Fibroblast of skin of back (primary cell): ENCODE measurements at regions not wholly inside any gene's neighbourhood (a gene's known extent, or its start where the extent isn't known, plus 50 kb on each side); places are given as distances from the start of the nearest gene placed in this dataset.
A peak's percentile ranks its signal among the peaks of the same experiment; 100 is the strongest.
"Not testable (repeated sequence)": the region's sequence is repeated elsewhere in the genome, so short reads cannot be mapped to it uniquely, and the experiment has no call there.

Experiments used
- DNase-seq: peaks from one replicate; pipeline ENCODE4 v3.0.0-alpha.2; 2013

DNA sequence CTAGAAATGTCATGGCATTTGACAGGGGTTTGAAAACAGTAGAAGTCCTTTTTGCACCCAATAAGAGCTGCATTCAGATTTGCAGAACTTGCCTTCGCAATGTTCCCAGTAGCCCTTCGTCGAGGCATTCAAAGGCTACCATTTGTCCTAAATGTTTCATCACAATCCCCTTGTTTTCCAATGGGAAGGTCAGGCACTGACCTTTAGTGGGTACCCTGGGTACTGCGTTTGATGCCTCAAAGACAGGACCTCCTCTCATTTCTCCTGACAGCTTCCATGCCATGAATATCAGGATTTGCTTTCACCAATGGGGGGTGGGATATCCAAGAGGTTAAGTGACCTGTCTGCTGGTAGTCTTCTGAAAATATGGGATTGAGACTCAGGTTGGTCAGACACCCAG is 1063.1 kb downstream of the BCL11B start:
- DNase-seq: no peak

DNA sequence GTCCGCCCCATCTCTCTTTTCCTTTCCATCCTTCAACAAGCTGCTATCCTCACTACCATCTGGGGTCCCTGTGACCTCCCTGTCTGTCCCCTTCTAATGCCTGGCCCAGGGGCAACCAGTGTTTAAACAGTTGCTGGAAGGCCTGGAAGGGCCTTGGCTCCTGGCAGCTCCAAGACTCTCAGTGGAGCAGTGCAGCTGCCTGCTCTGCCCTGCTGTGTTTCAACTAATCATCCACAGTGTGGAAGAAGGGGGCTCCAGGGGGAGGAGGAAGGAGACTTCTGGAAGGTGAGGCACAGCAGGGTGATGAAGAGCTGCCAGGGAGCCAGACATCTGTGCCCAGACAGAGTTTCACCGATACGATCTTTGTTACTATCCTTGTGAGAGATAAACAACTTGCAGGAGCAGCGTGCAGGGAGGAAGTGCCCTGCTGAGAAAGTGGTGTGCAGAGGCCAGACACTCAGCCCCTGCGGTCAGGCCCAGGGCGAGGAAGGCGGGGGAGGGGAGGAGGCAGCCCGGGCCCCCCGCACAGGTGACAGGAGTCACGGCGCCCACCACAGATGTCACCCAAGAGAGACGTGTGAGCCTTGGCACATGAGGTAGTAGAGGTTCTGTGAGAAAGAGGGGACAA is 1061.8 kb downstream of the BCL11B start:
- DNase-seq: no peak

DNA sequence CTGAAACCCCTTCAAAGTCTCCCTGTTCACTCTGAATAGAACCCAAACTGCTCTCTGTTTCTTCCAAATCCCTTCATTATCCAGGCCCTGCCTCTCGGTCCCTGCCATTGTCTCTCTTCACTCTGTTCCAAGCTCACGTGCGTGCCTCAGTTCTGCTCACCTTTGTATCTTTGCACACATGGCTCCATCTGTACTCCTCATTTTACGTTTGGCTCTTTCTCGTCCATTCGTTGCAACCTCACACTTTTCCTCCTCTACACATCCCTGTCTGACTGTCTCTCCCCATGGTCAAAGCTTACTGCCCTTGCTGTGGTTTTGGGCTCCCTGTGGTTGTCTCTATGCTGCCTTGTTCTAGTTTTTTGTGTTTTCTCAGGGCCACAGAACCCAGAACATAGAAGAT is 1054.5 kb downstream of the BCL11B start:
- no peak for DNase-seq

DNA sequence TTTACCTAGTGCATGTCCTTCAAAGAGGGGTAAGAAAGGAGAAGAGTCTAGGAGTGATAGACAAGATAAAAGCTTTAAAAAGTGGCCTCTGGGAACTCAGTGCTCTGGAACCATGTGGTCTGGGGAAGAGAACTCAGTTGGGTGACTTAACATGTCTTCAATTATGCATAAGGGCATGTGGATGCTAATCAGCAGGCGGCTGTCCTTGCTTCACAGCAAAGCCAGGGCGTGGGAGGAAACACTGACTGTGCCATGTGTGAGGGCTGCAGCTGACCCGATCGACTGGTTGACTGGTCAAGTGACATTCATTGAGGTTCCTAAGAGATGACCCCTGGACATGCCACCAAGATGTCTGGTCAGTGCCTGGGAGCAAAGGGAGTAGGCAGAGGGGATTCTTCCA is 1053.8 kb downstream of the BCL11B start:
- no peak for DNase-seq

DNA sequence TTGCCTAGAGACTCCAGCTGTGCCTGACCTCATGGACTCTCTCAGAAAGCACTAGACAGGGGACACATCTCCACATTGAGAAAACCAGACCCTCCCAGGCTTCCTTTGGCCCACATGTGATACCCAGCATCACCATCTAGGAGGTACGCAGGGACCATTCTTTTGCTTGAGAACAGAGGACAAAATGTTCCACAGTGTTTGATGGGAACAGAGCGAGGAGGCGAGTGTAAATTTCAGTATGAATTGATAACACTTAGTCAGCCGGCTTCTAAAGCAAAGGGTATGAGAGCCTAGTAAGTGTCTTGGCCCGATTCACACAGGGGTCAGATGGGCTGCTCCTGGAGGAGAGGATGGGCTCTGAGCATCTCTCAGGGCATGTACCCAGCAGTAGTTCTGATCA is 1052.4 kb downstream of the BCL11B start:
- DNase-seq: no peak

DNA sequence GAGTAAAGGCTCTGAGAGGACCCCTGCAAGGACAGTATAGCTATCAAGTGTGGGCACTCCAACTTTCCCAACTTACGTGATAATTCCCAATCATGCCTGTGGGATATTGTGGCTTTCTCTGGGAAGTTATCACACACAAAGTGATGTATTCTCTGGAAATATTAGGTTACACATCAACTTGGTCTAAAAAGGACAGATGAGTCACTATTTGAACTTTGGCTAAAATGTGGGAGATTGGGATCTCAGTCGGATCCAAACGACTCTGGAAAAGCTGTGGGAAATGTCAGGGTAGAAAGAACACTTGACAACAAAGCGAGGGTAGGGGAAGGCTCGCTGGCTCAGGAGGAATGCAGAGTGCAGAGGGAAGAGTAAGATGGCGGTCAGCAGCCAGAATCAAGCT is 1048.9 kb downstream of the BCL11B start:
- DNase-seq: no peak

DNA sequence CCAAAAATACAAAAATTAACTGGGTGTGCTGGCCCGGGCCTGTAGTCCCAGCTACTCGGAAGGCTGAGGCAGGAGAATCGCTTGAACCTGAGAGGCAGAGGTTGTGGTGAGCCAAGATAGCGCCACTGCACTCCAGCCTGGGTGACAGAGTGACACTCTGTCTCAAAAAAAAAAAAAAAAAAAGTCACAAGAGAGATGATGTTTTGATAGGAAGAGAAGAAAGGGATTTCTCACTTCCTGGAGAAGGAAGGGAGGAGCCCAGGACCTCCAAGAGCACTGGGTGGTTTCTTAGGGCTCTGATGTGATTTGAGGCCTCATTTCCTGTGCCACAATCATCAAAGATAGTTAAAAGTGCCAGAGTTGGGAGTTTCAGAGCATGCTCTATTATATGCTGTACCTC is 1048.3 kb downstream of the BCL11B start:
- not testable (repeated sequence) for DNase-seq

DNA sequence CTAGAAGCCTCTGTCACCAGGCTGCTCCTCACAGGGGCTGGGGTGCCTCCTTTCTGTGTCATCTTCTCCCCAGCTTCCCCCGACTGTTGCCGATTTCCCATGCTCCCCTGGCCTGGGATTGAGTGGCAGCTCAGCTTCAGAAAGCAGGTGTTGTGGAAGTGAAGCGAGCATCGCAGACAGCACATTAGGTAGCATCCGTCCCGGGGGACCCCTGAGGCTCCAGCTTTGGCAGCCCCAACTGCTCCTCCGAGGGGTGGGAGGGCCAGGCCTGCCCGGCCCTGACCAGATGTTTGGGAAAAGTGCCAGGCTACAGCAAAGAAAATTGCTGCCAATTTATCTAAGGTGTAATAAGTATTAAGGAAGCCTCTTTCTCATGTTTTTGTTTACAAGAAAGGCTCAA is 1045.6 kb downstream of the BCL11B start:
- DNase-seq: no peak

DNA sequence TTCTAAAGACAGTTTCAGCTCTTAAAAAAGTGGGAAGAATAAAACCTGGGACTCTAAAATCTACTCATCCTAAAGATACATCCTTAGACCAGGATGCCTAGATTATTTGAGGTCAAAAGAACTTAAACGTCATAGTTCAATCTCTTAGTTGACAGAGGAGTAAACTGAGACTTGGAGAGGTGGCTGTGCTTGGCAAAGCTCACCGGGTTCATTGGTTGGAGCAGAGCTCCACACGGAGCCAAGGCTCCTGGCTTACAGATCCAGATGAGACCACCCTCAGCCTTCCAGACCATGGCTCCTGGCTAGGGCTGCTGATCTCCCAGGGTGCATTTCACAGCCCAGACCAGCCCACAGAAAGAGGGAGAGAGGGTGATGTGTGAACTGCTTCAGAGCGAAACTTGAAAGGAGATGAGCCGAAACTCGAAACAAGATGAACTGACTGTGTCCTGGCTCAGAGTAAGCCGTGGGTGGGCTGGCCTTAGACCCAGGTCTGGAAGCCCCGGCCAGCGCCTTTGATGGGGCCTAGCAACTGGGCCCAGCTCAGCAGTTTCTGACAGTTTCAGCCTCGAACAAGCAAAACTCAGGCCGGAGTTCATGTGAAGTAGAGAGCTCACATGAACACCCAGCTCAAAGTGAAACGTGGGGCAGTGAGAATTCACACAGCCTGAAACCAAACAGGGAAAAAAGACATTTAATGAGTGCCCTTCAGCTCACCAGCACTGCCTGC is 1044.8 kb downstream of the BCL11B start:
- DNase-seq: no peak

DNA sequence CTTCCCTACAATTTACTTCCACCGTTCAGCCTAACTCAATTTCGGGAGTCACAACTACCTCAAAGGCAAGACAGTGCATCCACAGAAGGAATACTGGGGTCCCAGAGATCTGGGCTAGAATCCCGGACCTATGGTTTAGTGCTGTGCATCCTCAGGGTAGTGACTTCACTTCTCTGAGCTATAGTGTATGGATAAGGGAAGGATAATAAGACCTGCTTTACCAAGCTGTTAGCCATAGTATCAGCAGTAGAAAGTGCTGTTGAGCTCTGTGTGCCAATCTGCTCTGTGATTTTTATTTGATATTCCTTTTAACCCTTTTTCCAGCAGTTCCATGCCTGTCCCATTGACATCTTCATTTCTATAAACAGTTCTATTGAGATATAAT is 1044.3 kb downstream of the BCL11B start:
- DNase-seq: no peak

DNA sequence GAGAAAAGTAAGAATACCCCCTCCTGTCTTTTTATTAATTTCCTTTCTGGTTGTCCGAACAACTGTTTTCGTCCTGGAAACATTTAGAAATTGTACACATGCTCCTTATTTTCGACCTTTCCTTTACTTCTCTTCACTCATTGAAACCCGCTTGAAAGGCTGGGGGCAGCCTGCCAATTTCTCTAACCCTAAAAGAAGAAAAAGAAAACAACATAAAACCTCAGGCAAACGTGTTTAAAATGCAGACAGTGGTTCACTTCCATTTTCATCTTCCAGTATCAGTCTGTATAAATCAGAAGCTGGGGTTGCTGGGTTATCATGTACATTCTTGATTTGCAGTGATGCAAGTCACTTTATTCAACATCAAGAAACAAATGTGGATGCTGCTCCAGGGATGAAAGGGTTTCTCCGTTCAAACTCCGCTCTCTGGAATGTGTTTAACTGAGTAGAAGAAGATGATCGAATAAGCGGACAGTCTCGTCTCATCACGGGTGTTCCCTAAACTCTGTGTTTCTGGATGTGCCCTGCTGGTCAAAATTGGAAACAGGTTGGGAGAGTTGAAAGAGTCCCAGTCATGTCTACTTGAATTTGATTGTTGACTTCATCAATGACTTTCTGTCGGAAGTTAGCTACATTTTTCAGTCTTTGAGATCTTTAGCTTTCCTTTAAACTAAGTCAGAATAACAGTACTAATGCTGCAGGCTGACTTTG is 1042.2 kb downstream of the BCL11B start:
- DNase-seq: no peak

DNA sequence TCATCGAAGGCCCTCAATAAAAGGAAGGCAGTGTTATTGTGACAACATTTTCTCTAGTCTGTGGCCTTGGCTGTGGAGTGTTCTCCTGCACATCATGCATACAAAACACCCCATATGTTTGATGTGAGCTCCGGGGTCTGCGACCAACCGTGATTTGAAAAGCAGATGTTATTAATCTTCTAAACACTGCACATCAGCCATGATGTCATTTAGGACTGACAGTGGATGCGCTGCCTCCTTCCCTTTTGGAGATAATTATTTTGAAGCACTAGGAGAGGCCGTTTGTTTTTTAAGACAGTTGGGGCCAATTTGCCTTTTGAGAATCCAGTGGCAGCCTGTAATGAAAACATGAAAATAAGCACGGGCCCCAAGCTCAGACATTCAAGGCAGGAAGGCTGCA is 1041.6 kb downstream of the BCL11B start:
- DNase-seq: no peak

DNA sequence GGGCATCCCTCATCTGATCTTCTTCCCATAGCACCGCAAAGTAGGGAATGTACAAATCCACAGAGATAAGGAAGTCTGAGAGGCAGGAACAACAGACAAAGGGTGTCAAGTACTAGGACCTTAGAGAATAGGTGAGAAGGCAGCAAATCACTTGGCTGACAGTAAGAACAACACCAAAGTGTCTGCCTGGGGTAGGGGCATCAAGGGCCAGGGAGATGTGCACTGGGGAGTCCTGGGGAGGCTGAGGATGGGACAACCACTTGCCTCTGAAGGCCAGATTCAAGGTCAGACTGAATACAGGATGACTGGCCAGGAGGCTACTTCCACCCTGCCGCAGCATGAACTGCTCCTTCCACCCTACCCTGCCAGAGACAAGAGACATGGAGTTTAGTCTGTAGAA is 1040.8 kb downstream of the BCL11B start:
- no peak for DNase-seq

DNA sequence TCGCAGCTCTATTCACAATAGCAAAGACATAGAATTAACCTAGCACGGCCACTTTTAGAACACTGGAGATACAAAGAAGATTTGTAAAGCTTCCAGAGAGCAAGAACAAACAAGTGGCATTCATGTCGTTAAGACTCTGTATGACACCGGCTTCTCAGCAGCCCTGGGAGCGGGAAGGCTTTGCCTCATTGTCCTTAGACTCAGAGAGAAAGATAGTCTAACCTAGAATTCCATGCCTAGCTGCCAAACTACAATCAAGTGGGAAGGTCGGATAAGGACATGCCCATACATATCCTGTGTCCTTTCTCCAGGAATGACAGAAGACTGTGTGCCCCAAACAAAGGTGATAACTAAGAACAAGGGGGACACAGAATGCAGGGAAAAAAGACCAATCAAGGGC is 1038.3 kb downstream of the BCL11B start:
- DNase-seq: no peak

DNA sequence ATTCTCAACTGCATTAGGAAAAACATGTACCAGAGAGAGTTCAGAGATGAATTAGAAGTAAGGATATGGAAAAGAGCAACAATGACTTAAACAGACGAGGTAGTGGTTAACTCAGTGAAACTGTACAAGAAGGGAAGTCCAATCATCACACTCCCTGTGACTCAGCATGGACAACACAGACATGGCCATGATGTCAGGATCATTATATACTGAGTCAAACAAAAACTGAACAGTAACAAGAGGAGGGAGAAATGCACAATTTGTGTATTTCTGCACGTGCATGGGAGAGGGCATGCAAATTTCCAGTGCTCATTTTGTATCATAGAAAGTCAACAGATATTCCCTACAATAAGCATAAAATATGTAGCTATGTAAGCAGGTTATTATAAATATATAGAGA is 1037.8 kb downstream of the BCL11B start:
- peak; percentile 36 for DNase-seq

DNA sequence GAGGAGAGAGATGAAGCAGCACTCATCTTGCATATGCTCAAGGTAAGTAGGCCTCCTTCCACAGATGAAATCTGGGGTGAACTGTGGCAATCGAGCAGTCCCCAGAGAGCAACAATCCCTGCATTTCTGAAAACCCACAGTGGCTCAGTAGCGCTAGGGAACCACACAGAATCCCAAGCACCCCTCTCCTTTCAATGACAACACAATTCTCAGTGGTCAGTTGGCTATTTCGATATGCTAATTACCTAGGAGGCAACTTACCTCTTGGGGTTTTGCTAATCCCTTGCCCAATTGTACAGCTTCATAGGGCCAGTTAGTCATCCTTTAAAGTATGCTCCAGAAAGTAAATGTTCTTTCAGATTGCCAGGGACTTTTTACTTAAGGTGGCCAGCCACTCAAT is 1035.7 kb downstream of the BCL11B start:
- DNase-seq: no peak

DNA sequence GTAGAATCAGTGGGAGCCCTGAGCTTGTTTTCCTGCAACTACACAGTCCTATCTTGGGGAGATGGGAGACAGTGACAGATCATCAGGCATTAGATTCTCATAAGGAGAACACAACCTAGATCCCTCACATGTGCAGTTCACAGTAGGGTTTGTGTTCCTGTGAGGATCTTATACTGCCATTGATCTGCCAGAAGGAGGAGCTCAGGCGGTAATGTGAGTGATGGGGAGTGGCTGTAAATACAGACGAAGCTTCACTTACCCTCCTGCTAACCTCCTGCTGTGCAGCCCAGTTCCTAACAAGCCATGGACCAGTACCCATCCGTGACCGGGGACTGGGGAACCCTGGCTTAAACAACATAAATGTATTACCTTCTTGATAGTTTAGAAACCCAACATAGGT is 1034.1 kb downstream of the BCL11B start:
- DNase-seq: no peak

DNA sequence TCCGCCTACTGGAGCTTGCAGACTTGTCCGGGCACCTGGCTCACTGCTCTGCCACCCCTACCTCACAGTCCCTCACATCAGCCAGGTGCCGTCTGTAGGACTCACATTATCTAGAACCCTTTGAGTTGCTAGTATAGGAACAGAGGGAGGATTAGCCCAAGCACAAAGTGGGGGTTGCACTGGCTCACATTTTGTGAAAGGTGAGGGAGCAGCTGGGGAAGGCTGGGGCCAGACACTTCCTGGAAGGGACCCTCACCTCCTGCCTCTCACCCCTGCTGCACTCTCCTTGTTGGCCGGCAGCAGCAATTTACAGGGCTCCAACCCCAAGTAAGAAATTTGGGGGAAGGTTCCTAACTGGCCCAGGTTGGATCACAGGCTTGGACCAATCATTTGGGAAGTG is 1031.6 kb downstream of the BCL11B start:
- no peak for DNase-seq

DNA sequence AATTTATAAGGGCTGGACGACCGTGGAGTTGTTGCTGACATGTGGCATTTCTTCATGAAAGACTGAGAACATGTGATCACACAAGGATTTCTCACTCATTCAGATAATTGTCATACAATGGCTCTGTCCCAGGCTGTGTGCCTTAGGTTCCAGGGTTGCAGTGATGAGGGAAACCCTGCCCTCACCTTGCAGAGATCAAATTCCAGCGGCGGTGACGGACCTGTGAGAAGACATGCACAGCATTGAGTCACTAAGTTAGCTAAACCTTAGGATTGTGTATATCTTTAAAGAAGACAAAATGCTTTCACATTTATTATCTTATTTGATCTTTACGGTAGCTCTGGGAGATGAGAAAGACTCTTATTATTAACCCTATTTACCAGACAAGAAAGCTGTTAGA is 1029.1 kb downstream of the BCL11B start:
- no peak for DNase-seq

DNA sequence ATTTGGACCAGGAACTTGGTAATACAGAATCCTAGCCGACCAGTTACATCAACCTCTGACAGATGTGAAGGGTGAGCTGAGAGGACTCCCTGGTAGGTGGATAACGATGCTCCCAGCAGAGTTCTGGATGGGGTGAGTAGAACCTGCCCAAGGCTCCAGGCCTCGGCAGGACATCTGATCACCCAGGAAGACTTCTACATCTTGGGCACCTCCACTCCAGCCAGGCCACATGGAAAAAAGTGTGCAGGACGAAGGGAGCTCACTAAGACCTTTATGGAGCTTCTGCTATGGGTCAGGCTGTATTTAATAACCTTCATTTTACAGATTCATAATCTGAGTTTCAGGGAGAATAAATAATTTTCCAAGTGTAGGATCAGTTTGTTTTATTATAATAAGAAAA is 1028.7 kb downstream of the BCL11B start:
- DNase-seq: no peak

DNA sequence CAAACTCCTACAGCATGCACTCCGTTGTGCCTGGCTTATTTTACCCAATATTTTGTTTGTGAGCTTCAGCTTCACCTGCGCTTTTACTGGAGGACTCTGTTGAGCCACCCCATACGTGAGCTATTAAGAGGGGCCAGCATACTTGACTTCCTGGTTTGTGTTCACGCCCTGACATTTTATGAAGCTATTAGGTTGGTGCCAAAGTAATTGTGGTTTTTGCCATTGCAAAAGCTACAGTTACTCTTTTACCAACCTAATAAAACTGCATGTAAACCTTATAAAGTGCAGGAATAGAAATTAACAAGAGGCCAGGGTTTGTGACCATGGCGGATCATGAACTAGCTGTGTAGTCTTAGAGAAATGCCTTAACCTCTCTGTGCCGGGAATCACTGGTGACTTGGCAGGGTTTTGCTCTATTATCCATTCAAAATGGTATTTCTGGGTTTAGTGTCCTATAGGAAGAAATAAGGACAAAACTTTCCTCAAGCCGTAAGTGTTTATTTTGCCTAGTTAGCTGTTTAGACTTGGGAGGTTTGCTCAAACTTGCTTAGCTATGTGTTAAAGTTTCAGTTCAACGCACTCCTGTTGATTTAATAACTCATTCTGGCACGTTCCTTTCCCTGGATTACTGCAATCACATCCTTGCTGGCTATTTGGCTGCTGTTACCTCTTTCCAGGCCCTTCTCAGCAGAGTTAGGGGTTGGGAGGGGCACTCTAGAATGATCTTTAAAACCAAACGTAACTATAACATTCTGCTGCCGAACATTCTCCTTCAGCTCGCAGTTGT is 1027.6 kb downstream of the BCL11B start:
- DNase-seq: no peak

DNA sequence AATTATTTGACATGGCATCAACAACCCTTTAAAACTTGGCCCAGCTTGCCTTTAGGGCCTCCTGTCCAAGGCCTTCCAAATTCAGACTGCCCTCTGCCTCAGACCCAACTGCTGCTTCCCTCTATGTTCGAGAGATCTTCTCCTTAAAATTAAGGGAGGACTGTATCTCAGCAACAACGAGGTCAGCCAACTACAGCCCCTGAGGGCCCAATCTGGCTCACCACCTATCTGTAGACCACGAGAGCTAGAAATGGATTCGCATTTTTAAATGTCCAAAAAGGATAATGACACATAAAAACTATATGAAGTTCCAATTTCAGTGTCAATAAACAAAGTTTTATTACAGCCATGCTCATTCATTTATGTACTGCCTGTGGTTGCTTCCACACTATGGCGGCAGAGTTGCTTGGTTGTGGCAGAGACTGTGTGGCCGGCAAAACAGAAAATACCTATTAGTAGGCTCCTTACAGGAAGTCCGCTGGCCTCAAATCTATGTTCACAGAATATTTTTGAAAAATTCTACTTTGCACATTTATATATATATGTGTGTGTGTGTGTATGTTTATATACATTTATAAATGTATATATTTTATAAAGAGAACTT is 1026.9 kb downstream of the BCL11B start:
- no peak for DNase-seq

DNA sequence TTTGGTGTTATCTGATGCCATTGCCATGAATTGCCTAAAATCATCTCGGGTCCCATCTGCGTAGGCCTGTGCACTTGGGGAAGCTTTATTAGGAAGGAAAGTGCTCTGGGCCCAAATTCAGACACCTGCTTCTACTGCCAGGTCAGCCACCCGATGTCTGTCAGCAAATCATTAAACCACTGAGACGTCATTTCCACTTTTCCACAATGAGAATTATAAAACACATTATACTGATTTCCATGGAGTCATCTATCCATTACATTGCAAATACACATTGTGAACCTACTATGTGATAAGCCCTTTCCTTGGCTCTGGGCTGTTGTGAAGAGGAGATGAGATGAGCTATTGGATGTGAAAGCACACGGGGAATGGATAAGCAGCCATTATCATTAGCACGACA is 1022.9 kb downstream of the BCL11B start:
- no peak for DNase-seq
